Chondrocyte (in vitro differentiated cells): ENCODE measurements at regions not wholly inside any gene's neighbourhood (a gene's known extent, or its start where the extent isn't known, plus 50 kb on each side); places are given as distances from the start of the nearest gene placed in this dataset.

ENCODE experiments used
- DNase-seq: peaks from one replicate; pipeline ENCODE4 v3.0.0; 2021; ENCODE audit warnings: mixed read lengths, low spot score
- H3K27ac Mint-ChIP-seq: one replicate; pipeline ENCODE4 v1.8.0; 2021; ENCODE audit warnings: mild to moderate bottlenecking, moderate library complexity, mixed read lengths; ENCODE audit not compliant: unreplicated experiment
- H3K27me3 Mint-ChIP-seq: 2 replicates; pipeline ENCODE4 v1.8.0; 2021; ENCODE audit warnings: low read depth, mixed read lengths
- H3K36me3 Mint-ChIP-seq: 2 replicates; pipeline ENCODE4 v1.8.0; 2021; ENCODE audit warnings: low read depth, mixed read lengths
- H3K4me1 Mint-ChIP-seq: 2 replicates; pipeline ENCODE4 v1.8.0; 2021; ENCODE audit warnings: low read depth, mild to moderate bottlenecking, mixed read lengths
- H3K4me3 Mint-ChIP-seq: one replicate; pipeline ENCODE4 v1.8.0; 2021; ENCODE audit warnings: mild to moderate bottlenecking, moderate library complexity, mixed read lengths; ENCODE audit not compliant: unreplicated experiment
- H3K9me3 Mint-ChIP-seq: 2 replicates; pipeline ENCODE4 v1.8.0; 2021; ENCODE audit warnings: low read depth, mixed read lengths
- TF ChIP-seq, protein P1 (sequence below): fragments of 200-600 bp; sonication (generic); IDR thresholded peaks from 2 replicates; pipeline ENCODE4 v1.5.0; 2021; ENCODE audit warnings: antibody characterized with exemption, mild to moderate bottlenecking, moderate library complexity

DNA sequence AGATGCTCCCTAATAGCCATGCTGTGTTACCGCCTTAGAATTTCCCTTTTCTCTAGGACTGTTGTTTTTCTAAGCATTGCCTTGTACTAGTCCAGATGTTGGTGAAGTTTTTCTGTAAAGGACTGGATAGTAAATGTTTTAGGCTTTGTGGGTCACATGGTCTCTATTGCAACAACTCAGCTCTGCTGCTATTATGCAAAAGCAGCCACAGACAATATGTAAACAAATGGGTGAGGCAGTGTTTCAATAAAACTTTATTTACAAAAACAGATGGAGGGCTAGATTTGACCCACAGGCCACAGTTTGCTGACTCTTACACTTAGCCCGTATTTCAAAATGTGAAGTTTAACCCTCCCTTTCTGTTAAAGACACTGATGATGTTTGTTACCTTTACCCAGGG lies 207.6 kb upstream of the MYLIP start:
- no peaks in the 10 kb centered on the region for H3K27me3 Mint-ChIP-seq
- H3K4me3 Mint-ChIP-seq, result no peak overlapping the region
- H3K4me1 Mint-ChIP-seq, result peaks cover 18% of the 10 kb centered on the region
- TF ChIP-seq, protein P1, sequence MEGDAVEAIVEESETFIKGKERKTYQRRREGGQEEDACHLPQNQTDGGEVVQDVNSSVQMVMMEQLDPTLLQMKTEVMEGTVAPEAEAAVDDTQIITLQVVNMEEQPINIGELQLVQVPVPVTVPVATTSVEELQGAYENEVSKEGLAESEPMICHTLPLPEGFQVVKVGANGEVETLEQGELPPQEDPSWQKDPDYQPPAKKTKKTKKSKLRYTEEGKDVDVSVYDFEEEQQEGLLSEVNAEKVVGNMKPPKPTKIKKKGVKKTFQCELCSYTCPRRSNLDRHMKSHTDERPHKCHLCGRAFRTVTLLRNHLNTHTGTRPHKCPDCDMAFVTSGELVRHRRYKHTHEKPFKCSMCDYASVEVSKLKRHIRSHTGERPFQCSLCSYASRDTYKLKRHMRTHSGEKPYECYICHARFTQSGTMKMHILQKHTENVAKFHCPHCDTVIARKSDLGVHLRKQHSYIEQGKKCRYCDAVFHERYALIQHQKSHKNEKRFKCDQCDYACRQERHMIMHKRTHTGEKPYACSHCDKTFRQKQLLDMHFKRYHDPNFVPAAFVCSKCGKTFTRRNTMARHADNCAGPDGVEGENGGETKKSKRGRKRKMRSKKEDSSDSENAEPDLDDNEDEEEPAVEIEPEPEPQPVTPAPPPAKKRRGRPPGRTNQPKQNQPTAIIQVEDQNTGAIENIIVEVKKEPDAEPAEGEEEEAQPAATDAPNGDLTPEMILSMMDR, result no peak
- no peaks in the 10 kb centered on the region for H3K9me3 Mint-ChIP-seq
- H3K36me3 Mint-ChIP-seq, result no peaks in the 10 kb centered on the region
- H3K27ac Mint-ChIP-seq, result no peak overlapping the region
- no peak for DNase-seq

DNA sequence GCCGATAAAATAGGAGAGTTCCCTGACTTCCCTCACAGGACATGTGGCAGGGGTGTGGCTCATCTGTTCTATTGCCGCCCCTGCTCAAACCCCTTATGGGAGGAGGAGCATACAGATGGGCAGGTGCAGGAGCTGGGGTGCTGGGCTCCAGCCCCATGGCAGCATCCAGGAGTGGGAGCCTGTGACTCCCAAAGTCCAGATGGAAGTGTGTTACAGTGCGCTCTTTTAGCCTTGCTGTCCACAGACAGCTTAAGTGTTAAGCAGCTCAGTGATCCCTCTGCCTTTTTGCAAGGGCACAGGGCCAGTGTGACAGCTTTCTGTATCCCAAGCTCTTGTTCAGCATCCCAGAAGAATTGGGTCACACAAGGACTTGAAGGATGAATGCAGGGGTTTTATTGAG lies 212.3 kb upstream of the MYLIP start:
- H3K27me3 Mint-ChIP-seq, result no peaks in the 10 kb centered on the region
- H3K4me3 Mint-ChIP-seq, result no peak overlapping the region
- H3K27ac Mint-ChIP-seq, result no peak overlapping the region
- H3K9me3 Mint-ChIP-seq, result no peaks in the 10 kb centered on the region
- DNase-seq, result no peak
- H3K4me1 Mint-ChIP-seq, result peaks cover 6% of the 10 kb centered on the region
- H3K36me3 Mint-ChIP-seq, result no peaks in the 10 kb centered on the region
- TF ChIP-seq, protein P1, result no peak

DNA sequence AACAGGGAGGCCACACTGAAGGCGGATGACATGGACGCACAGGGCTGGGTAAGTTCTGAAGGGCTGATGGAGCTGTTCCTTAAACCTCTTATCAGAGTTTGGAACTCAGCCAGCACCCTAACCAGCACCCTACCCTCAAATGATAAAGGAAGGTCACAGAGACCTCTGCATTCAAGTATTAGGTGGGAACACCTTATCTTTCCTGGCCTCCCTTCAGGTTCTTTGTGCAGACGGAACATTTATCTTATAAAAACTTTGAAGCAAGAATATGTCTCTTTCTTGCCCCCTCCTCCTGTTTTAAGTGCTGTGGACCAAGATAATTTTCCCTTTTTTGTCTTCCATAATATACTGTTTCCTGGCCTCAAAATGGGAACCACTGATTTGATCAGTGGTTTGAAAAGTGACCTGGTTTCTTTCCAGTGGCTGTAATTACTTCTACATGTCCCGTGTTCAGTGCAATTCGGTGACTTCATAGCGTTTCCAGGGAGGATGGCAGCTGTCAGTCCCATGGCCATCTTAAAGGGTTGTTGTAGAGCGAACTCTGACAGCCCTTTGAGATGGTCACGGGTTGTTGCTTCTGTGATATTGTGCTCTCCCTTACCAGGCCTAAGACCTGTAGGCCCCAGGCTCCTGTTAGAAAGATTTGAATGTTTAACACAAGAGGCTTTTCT lies 213.2 kb upstream of the MYLIP start:
- Mint-ChIP-seq H3K27me3 (no peaks in the 10 kb centered on the region), H3K27ac (no peak overlapping the region), H3K4me1 (peaks cover 6% of the 10 kb centered on the region), H3K9me3 (no peaks in the 10 kb centered on the region), H3K4me3 (no peak overlapping the region), H3K36me3 (no peaks in the 10 kb centered on the region)
- TF ChIP-seq, protein P1, result no peak
- no peak for DNase-seq

DNA sequence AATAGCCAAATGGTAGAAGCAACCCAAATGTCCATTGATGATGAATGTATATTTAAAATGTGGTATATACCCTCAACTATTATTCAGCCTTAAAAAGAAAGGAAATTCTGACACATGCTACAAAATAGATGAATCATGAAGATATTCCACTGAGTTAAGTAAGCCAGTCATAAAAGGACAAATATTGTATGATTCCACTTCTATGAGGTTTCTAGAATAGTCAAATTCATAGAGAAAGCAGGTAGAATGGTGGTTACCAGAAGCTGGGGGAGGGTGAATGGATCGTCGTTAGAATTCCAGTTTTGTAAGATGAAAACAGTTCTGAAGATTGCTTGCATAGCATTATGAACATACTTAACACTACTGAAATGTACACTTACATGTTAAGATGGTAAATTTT lies 214.3 kb upstream of the MYLIP start:
- no peak for DNase-seq
- H3K4me3 Mint-ChIP-seq, result no peak overlapping the region
- H3K9me3 Mint-ChIP-seq, result no peaks in the 10 kb centered on the region
- peaks cover 6% of the 10 kb centered on the region for H3K4me1 Mint-ChIP-seq
- no peaks in the 10 kb centered on the region for H3K27me3 Mint-ChIP-seq
- no peak overlapping the region for H3K27ac Mint-ChIP-seq
- no peaks in the 10 kb centered on the region for H3K36me3 Mint-ChIP-seq
- TF ChIP-seq, protein P1, result no peak

DNA sequence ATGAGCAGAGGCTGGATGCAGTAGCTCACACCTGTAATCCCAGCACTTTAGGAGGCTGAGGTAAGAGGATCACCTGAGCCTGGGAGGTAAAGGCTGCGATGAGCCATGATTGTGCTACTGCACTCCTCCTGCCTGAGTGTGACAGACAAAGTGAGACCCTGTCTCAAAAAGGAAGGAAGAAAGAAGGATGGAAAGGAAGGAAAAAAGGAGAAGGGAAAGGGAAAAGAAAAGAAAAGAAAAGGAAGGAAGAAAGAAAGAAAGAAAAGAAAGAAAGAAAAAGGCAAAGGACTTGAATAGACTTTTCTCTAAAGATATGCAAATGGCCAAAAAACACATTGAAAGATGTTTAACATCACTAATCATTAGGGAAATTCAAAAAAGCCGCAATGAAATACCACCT lies 215.3 kb upstream of the MYLIP start:
- Mint-ChIP-seq H3K4me1 (peaks cover 6% of the 10 kb centered on the region), H3K27me3 (peaks cover 3% of the 10 kb centered on the region), H3K9me3 (no peaks in the 10 kb centered on the region), H3K36me3 (no peaks in the 10 kb centered on the region), H3K4me3 (no peak overlapping the region), H3K27ac (no peak overlapping the region)
- DNase-seq, result no peak
- TF ChIP-seq, protein P1, result no peak
